Fibroblast of lung (primary cell): ENCODE measurements at regions not wholly inside any gene's neighbourhood (a gene's known extent, or its start where the extent isn't known, plus 50 kb on each side); places are given as distances from the start of the nearest gene placed in this dataset.

Experiments
- DNase-seq, 2 donors: peaks; one replicate each; pipeline versions ENCODE4 v3.0.0 to v3.0.0-alpha.2; 2010; ENCODE audit warnings: low read depth in 2 of 2
- H2AFZ ChIP-seq: 2 replicates; pipeline ENCODE4 v1.5.1; 2012; ENCODE audit warnings: low read length, control low read depth, inconsistent platforms
- H3K27ac ChIP-seq: 2 replicates; pipeline ENCODE4 v1.5.1; 2011; ENCODE audit warnings: low read length, control low read depth; ENCODE audit not compliant: insufficient read depth
- H3K27me3 ChIP-seq: 2 replicates; pipeline ENCODE4 v1.5.1; 2011; ENCODE audit warnings: mild to moderate bottlenecking, low read length; ENCODE audit not compliant: control insufficient read depth, insufficient read depth
- H3K36me3 ChIP-seq: 2 replicates; pipeline ENCODE4 v1.5.1; 2011; ENCODE audit warnings: low read length; ENCODE audit not compliant: control insufficient read depth, insufficient read depth
- H3K4me1 ChIP-seq: 2 replicates; pipeline ENCODE4 v1.5.1; 2011; ENCODE audit warnings: low read length; ENCODE audit not compliant: control insufficient read depth, insufficient read depth; ENCODE audit errors: extremely low read depth
- H3K4me2 ChIP-seq: 2 replicates; pipeline ENCODE4 v1.5.1; 2011; ENCODE audit warnings: low read length, control low read depth; ENCODE audit not compliant: insufficient read depth; ENCODE audit errors: extremely low read depth
- H3K4me3 ChIP-seq, 4 experiments: fragments of 200-600 bp in 1 of 4; sonication (generic) in 1 of 4; replicated peaks in 1 of 4; 2 replicates each; pipeline ENCODE4 v1.5.1; 2011 to 2016; ENCODE audit warnings: low read length in 4 of 4, low read depth in 3 of 4, mild to moderate bottlenecking in 3 of 4, control low read depth in 2 of 4, inconsistent platforms in 1 of 4, mixed read lengths in 1 of 4; ENCODE audit not compliant: insufficient read depth in 1 of 4; ENCODE audit errors: control extremely low read depth in 1 of 4
- H3K79me2 ChIP-seq: 2 replicates; pipeline ENCODE4 v1.5.1; 2012; ENCODE audit warnings: mild to moderate bottlenecking, low read length, inconsistent platforms; ENCODE audit not compliant: control insufficient read depth, insufficient read depth
- H3K9ac ChIP-seq: 2 replicates; pipeline ENCODE4 v1.5.1; 2011; ENCODE audit warnings: mild to moderate bottlenecking, low read length, control low read depth; ENCODE audit not compliant: insufficient read depth
- H3K9me3 ChIP-seq: 2 replicates; pipeline ENCODE4 v1.5.1; 2012; ENCODE audit warnings: low read depth, low read length; ENCODE audit not compliant: control insufficient read depth, insufficient read depth
- H4K20me1 ChIP-seq: 2 replicates; pipeline ENCODE4 v1.5.1; 2011; ENCODE audit warnings: low read length; ENCODE audit not compliant: control insufficient read depth, insufficient read depth; ENCODE audit errors: extremely low read depth
- EZH2 ChIP-seq: IDR thresholded peaks from 2 replicates; pipeline ENCODE4 v1.5.1; 2012; ENCODE audit warnings: low read length, control low read depth, mild to moderate bottlenecking; ENCODE audit errors: missing control alignments
- TF ChIP-seq, protein P1 (sequence below), 2 donors: IDR thresholded peaks in 1 of 2; conservative IDR thresholded peaks in 1 of 2; 1 replicate in 1 of 2; 2 replicates in 1 of 2; pipeline ENCODE4 v1.5.1; 2011 to 2012; ENCODE audit warnings: low read length in 2 of 2, control low read depth in 1 of 2, inconsistent platforms in 1 of 2, low read depth in 1 of 2, mild to moderate bottlenecking in 1 of 2

DNA sequence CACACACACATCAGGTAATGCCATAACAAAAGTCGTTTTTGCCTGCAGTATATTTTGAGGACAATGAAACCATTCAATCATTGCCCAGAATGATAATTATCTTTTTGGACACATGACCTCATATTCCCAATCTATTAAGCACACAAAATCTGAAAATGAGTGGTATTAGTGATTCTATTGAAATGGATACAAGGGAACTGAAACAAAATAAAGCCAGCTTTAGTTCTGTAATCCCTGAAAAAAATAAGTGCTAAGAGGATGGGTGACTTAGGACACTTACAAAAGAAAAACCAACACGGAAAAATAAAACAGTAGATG lies 128.3 kb upstream of the MAF start:
- H2AFZ ChIP-seq, result no peak overlapping the region
- no peak overlapping the region for H3K4me2 ChIP-seq
- H3K79me2 ChIP-seq, result no peaks in the 10 kb centered on the region
- no peaks in the 10 kb centered on the region for H3K36me3 ChIP-seq
- no peak for TF ChIP-seq EZH2
- TF ChIP-seq, protein P1, sequence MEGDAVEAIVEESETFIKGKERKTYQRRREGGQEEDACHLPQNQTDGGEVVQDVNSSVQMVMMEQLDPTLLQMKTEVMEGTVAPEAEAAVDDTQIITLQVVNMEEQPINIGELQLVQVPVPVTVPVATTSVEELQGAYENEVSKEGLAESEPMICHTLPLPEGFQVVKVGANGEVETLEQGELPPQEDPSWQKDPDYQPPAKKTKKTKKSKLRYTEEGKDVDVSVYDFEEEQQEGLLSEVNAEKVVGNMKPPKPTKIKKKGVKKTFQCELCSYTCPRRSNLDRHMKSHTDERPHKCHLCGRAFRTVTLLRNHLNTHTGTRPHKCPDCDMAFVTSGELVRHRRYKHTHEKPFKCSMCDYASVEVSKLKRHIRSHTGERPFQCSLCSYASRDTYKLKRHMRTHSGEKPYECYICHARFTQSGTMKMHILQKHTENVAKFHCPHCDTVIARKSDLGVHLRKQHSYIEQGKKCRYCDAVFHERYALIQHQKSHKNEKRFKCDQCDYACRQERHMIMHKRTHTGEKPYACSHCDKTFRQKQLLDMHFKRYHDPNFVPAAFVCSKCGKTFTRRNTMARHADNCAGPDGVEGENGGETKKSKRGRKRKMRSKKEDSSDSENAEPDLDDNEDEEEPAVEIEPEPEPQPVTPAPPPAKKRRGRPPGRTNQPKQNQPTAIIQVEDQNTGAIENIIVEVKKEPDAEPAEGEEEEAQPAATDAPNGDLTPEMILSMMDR (conservative IDR thresholded peaks at IDR 0.05 in 1 of 2, IDR thresholded peaks at IDR 0.05 in 1 of 2; ENCODE audit: low read depth in 1 of 2, low read length in 2 of 2), result no peak
- H3K4me3 ChIP-seq, result no peak overlapping the region
- no peak for DNase-seq
- peaks cover 3% of the 10 kb centered on the region for H3K27me3 ChIP-seq
- no peaks in the 10 kb centered on the region for H3K9me3 ChIP-seq
- no peak overlapping the region for H3K27ac ChIP-seq
- H4K20me1 ChIP-seq, result no peaks in the 10 kb centered on the region
- no peak overlapping the region for H3K9ac ChIP-seq
- no peaks in the 10 kb centered on the region for H3K4me1 ChIP-seq

DNA sequence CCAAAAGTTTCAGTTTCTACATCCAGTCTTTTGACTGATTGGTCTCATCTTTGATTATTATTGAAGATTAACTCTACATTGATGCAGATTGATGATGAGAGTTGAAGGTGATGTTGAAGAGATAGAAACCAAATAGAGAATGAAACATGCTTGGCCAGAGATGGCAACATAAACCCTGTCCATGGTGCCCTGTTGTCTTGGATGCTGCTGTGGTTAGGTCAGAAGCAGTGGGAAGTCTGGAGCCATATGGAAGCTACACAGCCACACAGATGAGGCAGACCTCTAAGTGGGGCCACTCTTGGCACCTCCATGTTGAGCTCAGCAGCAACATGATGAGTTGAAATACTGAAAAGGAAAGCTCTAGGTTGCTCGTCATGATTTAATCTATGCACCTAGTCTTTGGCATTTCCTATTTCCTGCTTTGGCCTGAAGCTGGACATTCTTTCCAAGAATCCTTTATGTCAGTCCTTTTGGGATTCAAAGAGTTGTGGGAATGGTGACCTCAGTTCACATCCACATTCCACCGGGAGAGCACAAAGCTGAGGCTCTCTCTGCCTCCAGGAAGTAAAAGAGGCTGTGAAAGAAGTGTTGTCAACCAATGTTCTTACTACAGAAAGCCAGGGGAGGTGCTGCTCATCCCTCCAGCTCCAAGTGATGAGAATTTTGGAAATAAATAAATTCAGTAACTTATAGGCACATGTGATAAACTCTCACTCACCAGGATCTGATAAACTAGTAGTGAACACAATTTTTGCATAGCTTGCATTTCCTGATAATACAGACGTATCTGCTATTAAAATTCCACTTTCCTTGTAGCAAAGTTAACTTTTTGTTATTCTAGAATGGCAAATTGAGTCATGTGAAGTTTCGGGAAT lies 127.7 kb upstream of the MAF start:
- DNase-seq, result no peak
- H4K20me1 ChIP-seq, result no peaks in the 10 kb centered on the region
- no peaks in the 10 kb centered on the region for H3K4me1 ChIP-seq
- H2AFZ ChIP-seq, result no peak overlapping the region
- H3K9me3 ChIP-seq, result no peaks in the 10 kb centered on the region
- no peak overlapping the region for H3K27ac ChIP-seq
- no peaks in the 10 kb centered on the region for H3K79me2 ChIP-seq
- TF ChIP-seq, protein P1 (conservative IDR thresholded peaks at IDR 0.05 in 1 of 2, IDR thresholded peaks at IDR 0.05 in 1 of 2; ENCODE audit: low read depth in 1 of 2, low read length in 2 of 2), result no peak
- TF ChIP-seq EZH2, result no peak
- H3K4me2 ChIP-seq, result no peak overlapping the region
- H3K4me3 ChIP-seq, result no peak overlapping the region
- no peak overlapping the region for H3K9ac ChIP-seq
- H3K36me3 ChIP-seq, result no peaks in the 10 kb centered on the region
- H3K27me3 ChIP-seq, result peaks cover 3% of the 10 kb centered on the region

DNA sequence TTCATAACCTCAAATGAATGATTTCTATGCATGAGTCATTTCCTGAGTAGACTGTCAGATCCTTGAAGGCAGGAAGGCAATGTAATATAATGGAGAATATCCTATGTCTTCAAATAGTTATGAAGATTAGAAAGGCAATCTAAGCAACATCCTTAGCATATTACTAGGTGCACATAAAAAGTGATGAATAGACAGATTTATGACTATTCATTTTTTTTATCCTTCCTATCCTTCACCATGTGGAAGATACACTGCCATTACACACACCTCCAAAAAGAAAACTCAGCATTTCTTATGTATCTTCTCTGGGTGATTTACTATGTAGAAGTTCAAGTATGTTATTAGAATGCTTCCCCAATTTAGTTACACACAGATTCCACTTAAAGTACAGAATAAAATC lies 126.4 kb upstream of the MAF start:
- Histone ChIP-seq H2AFZ (no peak overlapping the region), H3K4me2 (no peak overlapping the region), H3K4me1 (no peaks in the 10 kb centered on the region), H3K27me3 (peaks cover 3% of the 10 kb centered on the region), H4K20me1 (no peaks in the 10 kb centered on the region), H3K9me3 (no peaks in the 10 kb centered on the region), H3K27ac (no peak overlapping the region), H3K79me2 (no peaks in the 10 kb centered on the region), H3K9ac (no peak overlapping the region), H3K4me3 (no peak overlapping the region), H3K36me3 (no peaks in the 10 kb centered on the region)
- DNase-seq, result no peak
- TF ChIP-seq EZH2, result no peak
- TF ChIP-seq, protein P1 (conservative IDR thresholded peaks at IDR 0.05 in 1 of 2, IDR thresholded peaks at IDR 0.05 in 1 of 2; ENCODE audit: low read depth in 1 of 2, low read length in 2 of 2), result no peak
